ENCODE measurements at regions not wholly inside any gene's neighbourhood (a gene's known extent, or its start where the extent isn't known, plus 50 kb on each side); places are given as distances from the start of the nearest gene placed in this dataset.

DNA sequence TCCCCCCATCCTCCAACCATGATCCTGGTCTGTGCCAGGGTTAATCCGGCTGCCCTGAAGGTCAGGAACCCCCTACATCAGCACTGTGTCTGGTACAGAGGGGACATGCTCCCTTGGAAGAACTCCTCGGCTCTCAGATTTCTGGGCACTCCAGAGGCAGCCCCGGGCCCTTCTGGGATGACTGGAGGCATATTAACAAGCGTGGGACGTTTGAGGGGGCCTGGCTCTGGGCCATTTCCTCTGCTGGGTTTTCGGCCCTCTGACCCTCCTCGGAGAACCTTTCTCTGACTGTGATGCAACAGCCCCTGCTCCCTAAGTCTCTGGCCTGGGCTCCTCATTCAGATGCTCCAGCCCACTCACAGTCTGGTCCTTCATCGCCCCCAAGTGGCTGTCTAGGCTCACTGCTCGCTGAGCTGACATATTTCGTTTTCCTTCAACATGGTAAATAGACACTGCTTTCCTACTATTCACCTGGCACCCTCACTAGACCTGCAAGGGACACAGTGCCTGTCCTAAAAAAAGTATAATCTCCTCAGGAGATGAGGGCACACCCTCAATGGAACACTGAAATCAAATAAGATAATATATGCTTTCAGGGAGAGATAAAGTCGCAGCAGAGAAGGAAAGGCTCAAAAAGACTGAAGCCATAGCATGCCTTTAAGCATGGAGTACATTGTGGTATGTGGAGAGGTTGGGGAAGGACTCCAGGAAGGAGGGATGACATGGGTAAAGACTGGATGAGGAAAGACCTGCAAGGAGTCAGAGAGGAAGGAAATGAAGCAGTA, 404.7 kb upstream of the TRPC7 start:
- Mint-ChIP-seq H3K36me3 (ENCODE audit: insufficient read depth, unreplicated experiment) (no peaks in the 10 kb centered on the region), H3K27ac (ENCODE audit: unreplicated experiment) (no peak overlapping the region), H3K9me3 (ENCODE audit: unreplicated experiment) (no peaks in the 10 kb centered on the region), H3K4me1 (ENCODE audit: low read depth, unreplicated experiment) (peaks cover 7% of the 10 kb centered on the region), H3K27me3 (ENCODE audit: insufficient read depth, unreplicated experiment) (peaks cover 6% of the 10 kb centered on the region), H3K4me3 (ENCODE audit: unreplicated experiment) (no peak overlapping the region)
- TF ChIP-seq, protein P1, sequence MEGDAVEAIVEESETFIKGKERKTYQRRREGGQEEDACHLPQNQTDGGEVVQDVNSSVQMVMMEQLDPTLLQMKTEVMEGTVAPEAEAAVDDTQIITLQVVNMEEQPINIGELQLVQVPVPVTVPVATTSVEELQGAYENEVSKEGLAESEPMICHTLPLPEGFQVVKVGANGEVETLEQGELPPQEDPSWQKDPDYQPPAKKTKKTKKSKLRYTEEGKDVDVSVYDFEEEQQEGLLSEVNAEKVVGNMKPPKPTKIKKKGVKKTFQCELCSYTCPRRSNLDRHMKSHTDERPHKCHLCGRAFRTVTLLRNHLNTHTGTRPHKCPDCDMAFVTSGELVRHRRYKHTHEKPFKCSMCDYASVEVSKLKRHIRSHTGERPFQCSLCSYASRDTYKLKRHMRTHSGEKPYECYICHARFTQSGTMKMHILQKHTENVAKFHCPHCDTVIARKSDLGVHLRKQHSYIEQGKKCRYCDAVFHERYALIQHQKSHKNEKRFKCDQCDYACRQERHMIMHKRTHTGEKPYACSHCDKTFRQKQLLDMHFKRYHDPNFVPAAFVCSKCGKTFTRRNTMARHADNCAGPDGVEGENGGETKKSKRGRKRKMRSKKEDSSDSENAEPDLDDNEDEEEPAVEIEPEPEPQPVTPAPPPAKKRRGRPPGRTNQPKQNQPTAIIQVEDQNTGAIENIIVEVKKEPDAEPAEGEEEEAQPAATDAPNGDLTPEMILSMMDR (IDR thresholded peaks at IDR 0.05; ENCODE audit: insufficient read depth in 1 of 2, low read depth in 1 of 2, low read length in 1 of 2, severe bottlenecking in 1 of 2, unreplicated experiment in 1 of 2): peak; percentile 87 to 93
- DNase-seq: peak; percentile 78 to 80
- Histone ChIP-seq H3K36me3 (ENCODE audit: control insufficient read depth, insufficient read depth, low read length) (no peaks in the 10 kb centered on the region), H3K4me3 (ENCODE audit: low read depth, low read length) (no peak overlapping the region), H3K9me3 (no peaks in the 10 kb centered on the region), H3K4me1 (peaks cover 7% of the 10 kb centered on the region; the same call in 1 of the 2 replicates), H3K27me3 (replicated peaks; ENCODE audit: control insufficient read depth, insufficient read depth, low read length) (no peaks in the 10 kb centered on the region)
- intact Hi-C loops (cut with micrococcal nuclease; ENCODE audit: unreplicated experiment): loop anchor here (1.0 to 2.0 kb wide), 6 partner anchors 84 to 521 kb away; no protein-coding TSS in a partner anchor
- POLR2A ChIA-PET: no interaction called here
- no TSS peak for BruUV-seq (replicated peaks)
- CTCF ChIA-PET: interaction anchor here (0.6 to 1.8 kb wide), 8 partner anchors 84 to 521 kb away, joined by 3 to 13 read pairs (median 4); partner anchors contain the start of gene TRPC7

DNA sequence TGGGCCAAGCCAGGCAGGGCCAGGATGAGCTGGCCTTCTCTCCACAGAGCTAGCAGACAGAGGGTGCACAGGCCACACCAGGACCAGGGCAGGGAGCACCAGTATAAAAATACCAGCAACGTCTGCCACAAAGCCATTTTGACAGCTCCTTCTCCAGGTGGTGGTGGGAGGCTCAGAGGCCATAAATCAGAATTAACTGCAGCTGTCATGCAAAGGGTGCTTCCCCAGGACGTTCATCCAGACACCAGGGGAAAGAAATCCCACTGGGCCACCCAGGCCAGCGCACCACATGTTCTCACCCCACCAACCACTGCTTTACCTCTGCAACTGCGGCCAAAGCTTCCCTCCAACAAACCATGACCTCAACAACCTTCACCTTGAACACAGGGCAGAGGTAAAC, 403.7 kb upstream of the TRPC7 start:
- Mint-ChIP-seq H3K4me3 (ENCODE audit: unreplicated experiment) (no peak overlapping the region), H3K9me3 (ENCODE audit: unreplicated experiment) (no peaks in the 10 kb centered on the region), H3K27me3 (ENCODE audit: insufficient read depth, unreplicated experiment) (peaks cover 6% of the 10 kb centered on the region), H3K4me1 (ENCODE audit: low read depth, unreplicated experiment) (peaks cover under 1% of the 10 kb centered on the region), H3K27ac (ENCODE audit: unreplicated experiment) (no peak overlapping the region), H3K36me3 (ENCODE audit: insufficient read depth, unreplicated experiment) (no peaks in the 10 kb centered on the region)
- no peak for DNase-seq
- intact Hi-C loops (cut with micrococcal nuclease; ENCODE audit: unreplicated experiment): no loop called here
- H3K4me1 ChIP-seq: no peaks in the 10 kb centered on the region
- BruUV-seq (replicated peaks): no TSS peak
- no peaks in the 10 kb centered on the region for H3K9me3 ChIP-seq
- no peaks in the 10 kb centered on the region for H3K27me3 ChIP-seq (replicated peaks; ENCODE audit: control insufficient read depth, insufficient read depth, low read length)
- POLR2A ChIA-PET: no interaction called here
- no peak overlapping the region for H3K4me3 ChIP-seq (ENCODE audit: low read depth, low read length)
- H3K36me3 ChIP-seq (ENCODE audit: control insufficient read depth, insufficient read depth, low read length): no peaks in the 10 kb centered on the region
- CTCF ChIA-PET: interaction anchor here (0.5 to 1.8 kb wide), 2 partner anchors 8 to 129 kb away, joined by 3 to 4 read pairs; no protein-coding TSS in a partner anchor
- TF ChIP-seq, protein P1 (IDR thresholded peaks at IDR 0.05; ENCODE audit: insufficient read depth in 1 of 2, low read depth in 1 of 2, low read length in 1 of 2, severe bottlenecking in 1 of 2, unreplicated experiment in 1 of 2): no peak

GRCh38 chr5:136768457-136768856, 403.1 kb upstream of the TRPC7 start:
- H3K4me3 Mint-ChIP-seq (ENCODE audit: unreplicated experiment): no peak overlapping the region
- H3K4me1 ChIP-seq: no peaks in the 10 kb centered on the region
- BruUV-seq (replicated peaks): no TSS peak
- POLR2A ChIA-PET: no interaction called here
- H3K9me3 Mint-ChIP-seq (ENCODE audit: unreplicated experiment): no peaks in the 10 kb centered on the region
- no peaks in the 10 kb centered on the region for H3K4me1 Mint-ChIP-seq (ENCODE audit: low read depth, unreplicated experiment)
- no peak overlapping the region for H3K4me3 ChIP-seq (ENCODE audit: low read depth, low read length)
- no peak overlapping the region for H3K27ac Mint-ChIP-seq (ENCODE audit: unreplicated experiment)
- H3K27me3 ChIP-seq (replicated peaks; ENCODE audit: control insufficient read depth, insufficient read depth, low read length): no peaks in the 10 kb centered on the region
- H3K36me3 Mint-ChIP-seq (ENCODE audit: insufficient read depth, unreplicated experiment): no peaks in the 10 kb centered on the region
- peaks cover 6% of the 10 kb centered on the region for H3K27me3 Mint-ChIP-seq (ENCODE audit: insufficient read depth, unreplicated experiment)
- intact Hi-C loops (cut with micrococcal nuclease; ENCODE audit: unreplicated experiment): no loop called here
- TF ChIP-seq, protein P1 (IDR thresholded peaks at IDR 0.05; ENCODE audit: insufficient read depth in 1 of 2, low read depth in 1 of 2, low read length in 1 of 2, severe bottlenecking in 1 of 2, unreplicated experiment in 1 of 2): no peak
- no peaks in the 10 kb centered on the region for H3K36me3 ChIP-seq (ENCODE audit: control insufficient read depth, insufficient read depth, low read length)
- CTCF ChIA-PET: no interaction called here
- no peak for DNase-seq
- no peaks in the 10 kb centered on the region for H3K9me3 ChIP-seq

All from Caco-2 (cell line).